CD14-positive monocyte (primary cell): ENCODE measurements at regions not wholly inside any gene's neighbourhood (a gene's known extent, or its start where the extent isn't known, plus 50 kb on each side); places are given as distances from the start of the nearest gene placed in this dataset.

Experiments used
- DNase-seq, 3 donors: peaks; one replicate each; pipeline ENCODE4 v3.0.0-alpha.2; 2011 to 2022
- H2AFZ ChIP-seq: 2 replicates; pipeline ENCODE4 v1.6.0; 2012; ENCODE audit warnings: mild to moderate bottlenecking, low read depth, low read length, inconsistent platforms; ENCODE audit not compliant: insufficient read depth, poor library complexity, severe bottlenecking
- H3K27ac ChIP-seq, 2 donors: 1 replicate in 1 of 2; 2 replicates in 1 of 2; pipeline ENCODE4 v1.5.1; 2012 to 2013; ENCODE audit warnings: low read length in 2 of 2, control low read depth in 1 of 2, inconsistent platforms in 1 of 2, low read depth in 1 of 2, mild to moderate bottlenecking in 1 of 2
- H3K27me3 ChIP-seq, 2 donors: one replicate each; pipeline versions ENCODE4 v1.6.0 to v1.6.1; 2011 to 2013; ENCODE audit warnings: low read length in 2 of 2; ENCODE audit not compliant: control insufficient read depth in 2 of 2, insufficient read depth in 2 of 2
- H3K36me3 ChIP-seq, 2 donors: replicated peaks in 1 of 2; 1 replicate in 1 of 2; 2 replicates in 1 of 2; pipeline versions ENCODE4 v1.5.1 to v1.6.1; 2012 to 2013; ENCODE audit warnings: low read length in 2 of 2, control low read depth in 1 of 2, inconsistent platforms in 1 of 2, mild to moderate bottlenecking in 1 of 2; ENCODE audit not compliant: insufficient read depth in 2 of 2, control insufficient read depth in 1 of 2
- H3K4me1 ChIP-seq, 2 donors: 1 replicate in 1 of 2; 2 replicates in 1 of 2; pipeline versions ENCODE4 v1.5.1 to v1.6.1; 2012 to 2013; ENCODE audit warnings: low read length in 2 of 2, control low read depth in 1 of 2, inconsistent platforms in 1 of 2, mild to moderate bottlenecking in 1 of 2, moderate library complexity in 1 of 2; ENCODE audit not compliant: insufficient read depth in 2 of 2, control insufficient read depth in 1 of 2
- H3K4me2 ChIP-seq: replicated peaks from 2 replicates; pipeline ENCODE3; 2012; ENCODE audit warnings: low read length, moderate library complexity, mild to moderate bottlenecking; ENCODE audit not compliant: poor library complexity, severe bottlenecking; ENCODE audit errors: extremely low read depth
- H3K4me3 ChIP-seq, 3 experiments: fragments of 200-600 bp in 1 of 3; sonication (generic) in 1 of 3; replicated peaks in 1 of 3; 1 replicate in 2 of 3; 2 replicates in 1 of 3; pipeline ENCODE4 v1.5.1; 2011 to 2013; ENCODE audit warnings: low read length in 3 of 3, mild to moderate bottlenecking in 3 of 3, control low read depth in 2 of 3, low read depth in 2 of 3, inconsistent platforms in 1 of 3, moderate library complexity in 1 of 3
- H3K79me2 ChIP-seq: 2 replicates; pipeline ENCODE4 v1.6.0; 2012; ENCODE audit warnings: mild to moderate bottlenecking, control low read depth, inconsistent platforms, low read length, moderate library complexity; ENCODE audit not compliant: insufficient read depth
- H3K9ac ChIP-seq: 2 replicates; pipeline ENCODE4 v1.6.0; 2017; ENCODE audit warnings: low read length, mild to moderate bottlenecking; ENCODE audit not compliant: insufficient read depth, poor library complexity, severe bottlenecking
- H3K9me3 ChIP-seq, 2 donors: replicated peaks in 1 of 2; 1 replicate in 1 of 2; 2 replicates in 1 of 2; pipeline versions ENCODE4 v1.5.1 to v1.6.1; 2012 to 2013; ENCODE audit warnings: low read length in 2 of 2, control low read depth in 1 of 2; ENCODE audit not compliant: control insufficient read depth in 1 of 2, insufficient read depth in 1 of 2
- H4K20me1 ChIP-seq: 2 replicates; pipeline ENCODE4 v1.6.0; 2012; ENCODE audit warnings: mild to moderate bottlenecking, low read length, control low read depth, moderate library complexity; ENCODE audit not compliant: insufficient read depth
- H3K27ac Mint-ChIP-seq, 7 donors: one replicate each; pipeline ENCODE4 v1.8.0; 2020; ENCODE audit warnings: mild to moderate bottlenecking in 7 of 7, mixed read lengths in 7 of 7, moderate library complexity in 6 of 7, inconsistent platforms in 2 of 7
- H3K27me3 Mint-ChIP-seq, 3 donors: one replicate each; pipeline ENCODE4 v1.8.0; 2021 to 2022; ENCODE audit warnings: low read depth in 3 of 3, mild to moderate bottlenecking in 3 of 3, mixed read lengths in 3 of 3, moderate library complexity in 3 of 3, inconsistent platforms in 1 of 3
- H3K36me3 Mint-ChIP-seq, 2 donors: one replicate each; pipeline ENCODE4 v1.8.0; 2020; ENCODE audit warnings: mixed read lengths in 2 of 2, inconsistent platforms in 1 of 2, mild to moderate bottlenecking in 1 of 2
- H3K4me1 Mint-ChIP-seq: one replicate; pipeline ENCODE4 v1.8.0; 2020; ENCODE audit warnings: mild to moderate bottlenecking, mixed read lengths
- H3K4me3 Mint-ChIP-seq, 2 donors: one replicate each; pipeline ENCODE4 v1.8.0; 2020; ENCODE audit warnings: mild to moderate bottlenecking in 2 of 2, mixed read lengths in 2 of 2, moderate library complexity in 1 of 2
- H3K9me3 Mint-ChIP-seq, 7 donors: one replicate each; pipeline ENCODE4 v1.8.0; 2020 to 2022; ENCODE audit warnings: mixed read lengths in 7 of 7, mild to moderate bottlenecking in 6 of 7, moderate library complexity in 6 of 7, inconsistent platforms in 2 of 7
- WGBS: methylation state at CpG from one replicate; pipeline ENCODE4 v1.1.5; 2013; ENCODE audit warnings: missing lambda C conversion rate; ENCODE audit not compliant: insufficient coverage; 5-methylcytosine and 5-hydroxymethylcytosine counted together
- intact Hi-C, 2 donors: fragments of 100-400 bp; cut with micrococcal nuclease; formaldehyde crosslinking; loops; one replicate each; pipeline versions ENCODE4 v1.15.0 to v1.15.1; 2023
- TF ChIP-seq, protein P1 (sequence below): fragments of 200-600 bp; IDR thresholded peaks from one replicate; pipeline ENCODE4 v1.8.0; 2022; ENCODE audit warnings: antibody characterized with exemption, mild to moderate bottlenecking

DNA sequence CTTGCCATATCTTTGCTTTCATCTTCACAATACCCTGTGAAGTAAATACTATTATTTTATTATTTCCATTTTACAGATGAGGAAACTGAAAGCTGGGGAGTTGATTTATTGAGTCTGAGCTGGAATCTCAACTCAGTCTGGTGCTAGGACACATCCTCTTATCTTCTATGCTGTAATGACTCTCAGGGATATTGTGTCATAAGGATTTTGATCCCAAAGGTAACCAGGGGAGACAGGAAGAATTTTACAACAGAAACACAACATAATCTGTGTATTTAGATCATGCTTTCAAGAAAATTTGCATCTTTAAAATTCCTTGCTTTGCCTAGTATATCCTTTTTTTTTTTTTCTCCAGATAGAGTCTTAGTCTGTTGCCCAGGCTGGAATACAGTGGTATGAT is 123.3 kb upstream of the BTG1 start:
- no peak overlapping the region for H3K4me3 ChIP-seq
- no peak overlapping the region for H3K4me2 ChIP-seq
- Mint-ChIP-seq H3K9me3 (peaks cover 0 to 1% (median 0%) of the 10 kb centered on the region in 7 donors), H3K36me3 (no peaks in the 10 kb centered on the region), H3K27me3 (peaks cover 0 to 4% (median 0%) of the 10 kb centered on the region in 3 donors), H3K27ac (no peak overlapping the region), H3K4me3 (no peak overlapping the region), H3K4me1 (no peaks in the 10 kb centered on the region)
- H2AFZ ChIP-seq, result no peak overlapping the region
- no peaks in the 10 kb centered on the region for H3K9me3 ChIP-seq
- TF ChIP-seq, protein P1, sequence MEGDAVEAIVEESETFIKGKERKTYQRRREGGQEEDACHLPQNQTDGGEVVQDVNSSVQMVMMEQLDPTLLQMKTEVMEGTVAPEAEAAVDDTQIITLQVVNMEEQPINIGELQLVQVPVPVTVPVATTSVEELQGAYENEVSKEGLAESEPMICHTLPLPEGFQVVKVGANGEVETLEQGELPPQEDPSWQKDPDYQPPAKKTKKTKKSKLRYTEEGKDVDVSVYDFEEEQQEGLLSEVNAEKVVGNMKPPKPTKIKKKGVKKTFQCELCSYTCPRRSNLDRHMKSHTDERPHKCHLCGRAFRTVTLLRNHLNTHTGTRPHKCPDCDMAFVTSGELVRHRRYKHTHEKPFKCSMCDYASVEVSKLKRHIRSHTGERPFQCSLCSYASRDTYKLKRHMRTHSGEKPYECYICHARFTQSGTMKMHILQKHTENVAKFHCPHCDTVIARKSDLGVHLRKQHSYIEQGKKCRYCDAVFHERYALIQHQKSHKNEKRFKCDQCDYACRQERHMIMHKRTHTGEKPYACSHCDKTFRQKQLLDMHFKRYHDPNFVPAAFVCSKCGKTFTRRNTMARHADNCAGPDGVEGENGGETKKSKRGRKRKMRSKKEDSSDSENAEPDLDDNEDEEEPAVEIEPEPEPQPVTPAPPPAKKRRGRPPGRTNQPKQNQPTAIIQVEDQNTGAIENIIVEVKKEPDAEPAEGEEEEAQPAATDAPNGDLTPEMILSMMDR, result no peak
- intact Hi-C loops, result no loop called here
- no peak for DNase-seq
- H3K9ac ChIP-seq, result no peak overlapping the region
- no peak overlapping the region for H3K27ac ChIP-seq
- H3K27me3 ChIP-seq, result no peaks in the 10 kb centered on the region
- H3K4me1 ChIP-seq, result no peaks in the 10 kb centered on the region
- H3K36me3 ChIP-seq, result no peaks in the 10 kb centered on the region
- no peaks in the 10 kb centered on the region for H4K20me1 ChIP-seq
- H3K79me2 ChIP-seq, result no peaks in the 10 kb centered on the region

DNA sequence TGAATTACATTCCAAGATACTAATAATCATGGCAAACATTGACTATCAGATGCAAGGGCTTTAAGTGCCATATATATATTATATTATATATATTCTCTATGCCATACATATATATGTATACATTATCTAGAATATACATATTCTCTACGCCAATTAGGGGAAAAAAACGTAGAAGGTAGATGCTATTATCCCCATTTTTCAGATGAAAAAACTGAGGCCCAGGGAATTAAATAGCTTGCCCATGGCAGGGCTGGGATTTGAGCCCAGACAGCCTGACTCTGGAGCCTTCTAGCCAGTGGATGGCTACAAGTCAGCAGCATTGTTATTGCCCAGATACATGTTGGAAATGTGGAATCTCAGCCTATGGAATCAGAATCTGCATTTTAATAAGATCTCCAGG is 116.0 kb upstream of the BTG1 start:
- Histone ChIP-seq H3K4me2 (no peak overlapping the region), H3K4me1 (no peaks in the 10 kb centered on the region), H4K20me1 (no peaks in the 10 kb centered on the region), H3K79me2 (no peaks in the 10 kb centered on the region), H3K27ac (no peak overlapping the region), H3K27me3 (no peaks in the 10 kb centered on the region), H3K9ac (no peak overlapping the region), H2AFZ (no peak overlapping the region), H3K4me3 (no peak overlapping the region), H3K36me3 (no peaks in the 10 kb centered on the region), H3K9me3 (no peaks in the 10 kb centered on the region)
- intact Hi-C loops, result no loop called here
- H3K36me3 Mint-ChIP-seq, result peaks cover 0 to 5% of the 10 kb centered on the region in 2 donors
- peaks cover 2% of the 10 kb centered on the region for H3K4me1 Mint-ChIP-seq
- no peak overlapping the region for H3K4me3 Mint-ChIP-seq
- no peak for DNase-seq
- H3K27me3 Mint-ChIP-seq, result peaks cover 0 to 2% (median 0%) of the 10 kb centered on the region in 3 donors
- no CpG with 5 or more reads among the region's 2 CpGs for WGBS
- no peaks in the 10 kb centered on the region for H3K9me3 Mint-ChIP-seq
- TF ChIP-seq, protein P1, result no peak
- H3K27ac Mint-ChIP-seq, result no peak overlapping the region
